ENCODE measurements at regions not wholly inside any gene's neighbourhood (a gene's known extent, or its start where the extent isn't known, plus 50 kb on each side); places are given as distances from the start of the nearest gene placed in this dataset.

GRCh38 chr5:54717459-54717858 lies 199.9 kb downstream of the SNX18 start:
- DNase-seq (ENCODE audit: low read depth): no peak

- DNase-seq (ENCODE audit: low read depth): no peak
Observed at GRCh38 chr5:54713923-54714581, 196.5 kb downstream of the SNX18 start.

- DNase-seq (ENCODE audit: low read depth): no peak
Observed at GRCh38 chr5:54709096-54709495, 191.5 kb downstream of the SNX18 start.

- no peak for DNase-seq (ENCODE audit: low read depth)
Observed at GRCh38 chr5:54707841-54708240, 190.3 kb downstream of the SNX18 start.

GRCh38 chr5:54705994-54706653 lies 188.6 kb downstream of the SNX18 start:
- DNase-seq (ENCODE audit: low read depth): no peak

GRCh38 chr5:54704825-54705224 lies 187.3 kb downstream of the SNX18 start:
- no peak for DNase-seq (ENCODE audit: low read depth)

- DNase-seq (ENCODE audit: low read depth): no peak
Observed at GRCh38 chr5:54704333-54704732, 186.8 kb downstream of the SNX18 start.

GRCh38 chr5:54703565-54704255 lies 186.2 kb downstream of the SNX18 start:
- no peak for DNase-seq (ENCODE audit: low read depth)

GRCh38 chr5:54703133-54703532 lies 185.6 kb downstream of the SNX18 start:
- DNase-seq (ENCODE audit: low read depth): no peak

- DNase-seq (ENCODE audit: low read depth): no peak
Observed at GRCh38 chr5:54702470-54702869, 184.9 kb downstream of the SNX18 start.

GRCh38 chr5:54700986-54701578 lies 183.5 kb downstream of the SNX18 start:
- no peak for DNase-seq (ENCODE audit: low read depth)

- no peak for DNase-seq (ENCODE audit: low read depth)
Observed at GRCh38 chr5:54696931-54697330, 179.4 kb downstream of the SNX18 start.

- no peak for DNase-seq (ENCODE audit: low read depth)
Observed at GRCh38 chr5:54696346-54696745, 178.8 kb downstream of the SNX18 start.

GRCh38 chr5:54695198-54695966 lies 177.8 kb downstream of the SNX18 start:
- no peak for DNase-seq (ENCODE audit: low read depth)

GRCh38 chr5:54693936-54694657 lies 176.5 kb downstream of the SNX18 start:
- DNase-seq (ENCODE audit: low read depth): no peak

GRCh38 chr5:54692631-54693030 lies 175.1 kb downstream of the SNX18 start:
- DNase-seq (ENCODE audit: low read depth): no peak

- DNase-seq (ENCODE audit: low read depth): no peak
Observed at GRCh38 chr5:54691656-54692055, 174.1 kb downstream of the SNX18 start.

- no peak for DNase-seq (ENCODE audit: low read depth)
Observed at GRCh38 chr5:54689411-54690251, 172.1 kb downstream of the SNX18 start.

- DNase-seq (ENCODE audit: low read depth): no peak
Observed at GRCh38 chr5:54680998-54681397, 163.4 kb downstream of the SNX18 start.

- DNase-seq (ENCODE audit: low read depth): no peak
Observed at GRCh38 chr5:54679686-54680085, 162.1 kb downstream of the SNX18 start.

GRCh38 chr5:54678737-54679136 lies 161.2 kb downstream of the SNX18 start:
- no peak for DNase-seq (ENCODE audit: low read depth)
